ENCODE measurements at regions not wholly inside any gene's neighbourhood (a gene's known extent, or its start where the extent isn't known, plus 50 kb on each side); places are given as distances from the start of the nearest gene placed in this dataset.
"Not testable (repeated sequence)": the region's sequence is repeated elsewhere in the genome, so short reads cannot be mapped to it uniquely, and the experiment has no call there.

DNA sequence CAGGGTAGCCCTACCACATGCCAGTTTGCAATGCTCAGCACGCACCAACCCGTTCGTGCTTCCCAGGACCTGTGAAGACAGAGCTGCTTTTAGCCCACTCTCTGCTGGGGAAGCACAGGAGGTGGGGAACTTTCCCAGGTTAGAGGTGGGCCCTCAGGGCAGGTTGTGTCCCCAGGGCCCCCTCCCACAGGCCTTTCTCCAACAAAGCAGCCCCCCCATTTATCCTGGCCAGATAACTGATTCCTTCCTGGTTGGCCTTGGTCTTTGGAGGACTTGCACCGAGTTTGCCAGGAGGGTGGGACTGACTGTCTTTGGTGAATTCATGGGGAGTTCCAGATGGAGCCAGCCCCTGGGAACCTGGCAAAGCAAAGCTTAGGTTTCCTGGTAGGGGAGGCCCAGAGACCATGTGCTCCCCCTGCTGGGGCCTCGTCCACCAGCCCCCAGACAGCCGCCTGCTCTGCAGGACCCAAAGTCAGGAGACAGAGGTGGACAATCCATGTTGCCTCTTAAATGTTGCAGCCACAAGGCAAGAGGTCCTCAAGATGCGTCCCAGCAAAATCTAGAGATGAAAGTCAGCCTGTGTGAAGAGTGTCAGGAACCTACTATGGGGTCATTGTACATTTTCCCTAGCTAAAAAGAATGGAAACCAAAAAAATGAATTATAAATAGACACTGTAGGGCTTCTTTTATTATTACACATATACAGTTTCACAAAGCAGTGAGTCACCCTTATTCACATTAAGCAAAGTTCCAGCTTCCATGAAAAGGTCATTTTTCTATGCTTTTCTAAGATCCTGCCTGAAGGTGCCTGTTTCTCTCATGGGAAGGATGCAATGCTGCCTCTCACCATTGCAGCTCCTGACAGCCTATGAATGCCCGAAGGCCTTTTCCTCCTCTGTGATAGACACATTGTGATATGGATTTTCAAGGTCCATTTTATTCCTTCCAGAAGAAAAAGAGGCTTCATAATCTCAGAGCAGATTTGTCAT lies 497.8 kb downstream of the PREX1 start:
- ATAC-seq (no peak), DNase-seq (peak; percentile 7)

DNA sequence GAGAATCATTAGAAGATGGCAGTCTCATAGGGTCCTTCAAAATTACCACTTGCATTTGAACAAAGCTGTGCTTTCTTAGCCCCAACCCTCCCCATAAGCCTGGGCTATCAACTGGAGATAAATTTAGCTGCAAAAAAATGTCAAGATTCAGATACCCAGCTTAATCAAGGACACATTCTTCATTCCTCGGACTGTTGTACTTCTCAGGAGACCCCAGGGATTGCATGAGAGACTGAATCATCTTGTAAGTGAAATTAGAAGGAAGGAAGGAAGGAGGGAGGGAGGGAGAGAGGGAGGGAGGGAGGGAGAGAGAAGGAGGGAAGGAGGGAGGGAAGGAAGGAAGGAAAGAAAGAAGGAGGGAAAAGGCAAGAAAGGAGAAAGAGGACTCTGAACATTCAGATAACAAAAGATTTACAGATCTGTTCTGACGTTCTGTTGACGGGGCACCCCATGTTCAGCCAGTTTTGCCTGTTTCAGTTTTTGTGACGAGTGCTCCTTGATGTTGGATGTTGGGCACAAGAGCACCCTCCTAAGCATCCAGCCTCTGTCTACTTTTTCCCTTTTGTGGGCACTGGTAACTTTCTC lies 498.7 kb downstream of the PREX1 start:
- ATAC-seq = no peak

DNA sequence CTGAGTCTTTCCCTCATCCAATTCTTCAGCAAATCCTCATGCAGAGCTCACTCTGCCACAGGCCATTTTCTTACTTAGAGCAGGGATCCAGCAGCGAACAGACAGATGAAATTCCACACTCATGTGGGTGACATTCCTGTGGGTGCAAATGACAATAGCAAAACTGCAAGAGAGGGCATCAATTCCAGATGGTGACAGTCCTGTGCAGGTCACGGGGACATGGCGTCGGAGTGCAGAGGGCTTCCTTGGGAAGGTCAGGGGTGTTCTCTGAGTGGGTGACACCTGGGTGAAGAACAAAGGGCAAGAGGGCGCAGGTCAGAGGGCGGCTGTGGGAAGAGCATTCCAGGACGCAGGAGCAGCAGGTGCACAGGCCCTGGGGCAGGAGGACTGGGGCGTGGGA lies 500.0 kb downstream of the PREX1 start:
- not testable (repeated sequence) for DNase-seq

More for the DNA sequence above, 498.7 kb downstream of the PREX1 start:
- no peak for DNase-seq

DNA sequence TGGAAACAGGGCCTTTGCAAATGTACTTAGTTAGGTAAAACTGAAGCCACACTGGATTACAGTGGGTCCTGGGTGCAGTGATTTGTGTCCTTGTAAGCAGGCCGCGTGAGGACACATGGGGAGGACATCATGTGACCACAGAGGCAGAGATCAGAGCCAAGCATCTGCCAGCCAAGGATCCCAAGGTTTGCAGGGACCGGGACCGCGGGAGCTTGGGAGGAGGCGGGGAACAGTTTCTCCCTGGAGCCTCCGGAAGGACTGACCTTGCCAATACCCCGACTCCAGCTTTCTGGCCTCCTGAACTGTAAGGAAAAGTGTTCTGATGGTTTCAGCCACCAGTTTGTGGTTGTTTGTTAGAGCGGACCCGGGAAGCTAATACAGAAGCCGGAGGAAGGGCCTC lies 500.9 kb downstream of the PREX1 start:
- ATAC-seq = no peak
- DNase-seq = no peak

More for the DNA sequence above, 500.0 kb downstream of the PREX1 start:
- ATAC-seq = not testable (repeated sequence)

DNA sequence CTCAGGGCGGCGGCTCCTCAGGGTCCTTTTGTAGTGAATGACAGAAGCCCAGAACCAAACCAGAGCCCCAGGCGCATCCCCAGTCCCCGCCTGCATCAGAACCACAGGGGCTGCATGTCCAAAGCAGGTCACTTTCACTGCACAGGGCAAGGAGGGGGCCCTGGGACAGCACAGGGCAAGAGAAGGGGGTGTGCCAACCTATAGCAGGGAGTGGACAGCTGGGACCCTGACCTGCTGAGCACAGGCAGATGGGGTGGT lies 501.4 kb downstream of the PREX1 start:
- no peak for DNase-seq
- no peak for ATAC-seq

DNA sequence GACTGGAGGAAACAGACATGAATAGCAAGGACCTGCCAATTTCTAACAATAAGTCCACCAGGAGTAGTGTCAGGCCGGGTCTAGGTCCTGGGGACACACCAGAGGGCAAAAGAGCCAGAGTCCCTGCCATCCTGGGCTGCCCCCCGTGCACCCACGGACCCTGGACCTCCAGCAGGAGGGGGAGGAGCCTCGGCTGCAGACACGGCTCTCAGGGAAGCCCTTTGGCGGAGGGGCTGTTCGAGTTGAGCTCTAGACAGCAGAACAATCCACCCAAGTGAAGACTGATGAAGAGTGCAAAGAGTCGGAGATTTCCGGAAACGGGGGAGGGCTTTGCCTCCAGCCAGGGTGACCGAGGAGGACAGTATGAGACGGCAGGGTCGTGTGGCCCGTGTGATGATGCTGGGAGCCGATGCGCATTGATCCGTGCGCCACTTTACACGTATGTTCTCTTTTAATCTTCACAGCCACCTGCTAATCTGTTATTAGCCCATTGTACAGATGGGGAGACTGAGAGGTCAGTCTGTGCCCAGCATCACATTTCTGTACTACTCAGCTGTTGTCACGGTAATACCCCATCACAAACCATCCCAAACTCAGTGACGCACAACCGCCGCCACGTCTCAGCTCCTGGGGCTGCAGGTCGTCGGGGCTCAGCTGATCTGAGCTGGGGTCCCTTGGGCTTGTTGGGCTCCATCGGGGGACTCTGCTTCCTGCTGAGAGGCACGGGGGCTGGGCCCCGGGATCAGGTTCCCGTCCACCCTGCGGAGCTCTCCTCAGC lies 502.0 kb downstream of the PREX1 start:
- DNase-seq = no peak
- no peak for ATAC-seq

DNA sequence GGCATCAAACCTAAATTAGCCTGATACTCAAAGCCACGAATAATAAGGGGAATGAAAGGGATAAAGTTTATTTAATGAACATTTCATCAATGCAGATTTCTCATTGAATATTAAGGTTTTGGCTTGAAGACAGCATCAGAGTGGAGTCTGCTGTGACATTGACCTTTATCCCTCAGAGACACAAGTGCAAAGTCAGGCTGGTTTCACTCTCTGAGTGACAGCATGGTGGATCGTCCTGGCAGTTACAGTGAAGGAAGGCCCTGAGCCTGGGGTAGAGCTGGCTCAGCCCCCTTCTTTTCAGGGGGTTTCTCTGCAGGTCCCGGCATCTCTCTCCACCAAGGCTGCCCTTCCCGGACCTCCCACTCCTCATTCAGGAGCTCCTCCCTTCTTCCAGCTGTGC lies 503.1 kb downstream of the PREX1 start:
- ATAC-seq (no peak), DNase-seq (no peak)

DNA sequence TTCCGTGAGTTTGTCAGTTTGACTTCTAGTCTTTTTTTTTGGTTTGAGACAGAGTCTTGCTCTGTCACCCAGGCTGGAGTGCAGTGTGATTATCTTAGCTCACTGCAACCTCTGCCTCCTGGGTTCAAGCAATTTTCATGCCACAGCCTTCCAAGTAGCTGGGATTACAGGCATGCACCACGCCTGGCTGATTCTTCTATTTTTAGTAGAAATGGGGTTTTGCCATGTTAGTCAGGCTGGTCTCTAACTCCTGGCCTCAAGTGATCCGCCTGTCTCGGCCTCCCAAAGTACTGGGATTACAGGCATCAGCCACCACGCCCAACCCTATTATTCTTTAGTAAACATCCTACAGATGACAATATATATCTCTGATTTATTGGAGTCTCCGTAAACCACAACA lies 506.5 kb downstream of the PREX1 start:
- no peak for DNase-seq
- ATAC-seq = no peak

DNA sequence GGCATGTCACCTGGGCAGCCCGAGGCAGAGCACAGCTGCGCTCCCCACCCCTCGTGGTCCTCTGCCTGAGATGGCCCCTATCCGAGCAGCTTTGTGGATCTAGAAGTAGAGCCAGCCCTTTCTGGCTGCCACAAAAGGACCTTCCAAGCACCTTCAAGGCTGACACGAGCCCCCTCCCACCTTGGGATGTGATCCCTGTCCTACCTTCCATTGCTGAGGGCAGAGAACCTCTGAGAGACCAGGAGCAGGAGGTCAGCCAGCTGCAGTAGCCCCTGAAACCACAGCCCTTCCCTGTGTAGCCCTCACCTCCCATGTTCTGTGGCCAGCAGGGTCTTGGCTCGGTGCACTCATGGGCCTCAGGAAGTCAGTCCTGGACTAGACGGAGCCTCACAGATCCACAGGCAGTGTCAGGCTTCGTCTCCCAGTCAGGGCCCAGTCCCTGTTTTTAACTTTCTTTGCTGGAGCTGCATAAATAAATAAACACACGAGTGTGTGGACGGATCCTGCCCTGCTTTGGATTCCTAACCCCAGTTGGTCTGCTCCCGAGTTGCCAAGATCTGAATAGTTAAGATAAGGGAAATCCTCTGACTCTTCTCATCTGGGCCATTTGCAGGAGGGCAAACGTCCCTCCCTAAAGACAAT lies 507.7 kb downstream of the PREX1 start:
- ATAC-seq (no peak), DNase-seq (no peak)

DNA sequence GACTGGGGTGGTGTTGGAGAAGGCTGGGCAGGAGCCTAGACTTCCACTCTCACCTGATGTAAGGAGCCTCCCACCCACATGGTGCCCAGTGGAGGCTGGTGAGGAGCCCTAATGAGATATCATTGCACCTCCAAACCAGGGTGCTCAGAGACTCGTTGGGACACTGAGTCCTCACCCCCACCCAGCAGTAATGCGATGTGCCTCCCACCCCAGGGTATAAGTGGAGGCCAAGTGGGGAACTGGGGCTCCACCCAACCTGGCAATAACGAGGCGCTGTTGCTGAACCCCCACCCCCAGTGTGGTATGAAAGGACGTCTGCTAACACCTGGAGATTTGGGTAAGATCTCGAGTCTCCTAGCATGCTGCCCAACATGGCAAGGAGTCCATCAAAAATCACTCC lies 510.2 kb downstream of the PREX1 start:
- ATAC-seq (no peak), DNase-seq (no peak)

DNA sequence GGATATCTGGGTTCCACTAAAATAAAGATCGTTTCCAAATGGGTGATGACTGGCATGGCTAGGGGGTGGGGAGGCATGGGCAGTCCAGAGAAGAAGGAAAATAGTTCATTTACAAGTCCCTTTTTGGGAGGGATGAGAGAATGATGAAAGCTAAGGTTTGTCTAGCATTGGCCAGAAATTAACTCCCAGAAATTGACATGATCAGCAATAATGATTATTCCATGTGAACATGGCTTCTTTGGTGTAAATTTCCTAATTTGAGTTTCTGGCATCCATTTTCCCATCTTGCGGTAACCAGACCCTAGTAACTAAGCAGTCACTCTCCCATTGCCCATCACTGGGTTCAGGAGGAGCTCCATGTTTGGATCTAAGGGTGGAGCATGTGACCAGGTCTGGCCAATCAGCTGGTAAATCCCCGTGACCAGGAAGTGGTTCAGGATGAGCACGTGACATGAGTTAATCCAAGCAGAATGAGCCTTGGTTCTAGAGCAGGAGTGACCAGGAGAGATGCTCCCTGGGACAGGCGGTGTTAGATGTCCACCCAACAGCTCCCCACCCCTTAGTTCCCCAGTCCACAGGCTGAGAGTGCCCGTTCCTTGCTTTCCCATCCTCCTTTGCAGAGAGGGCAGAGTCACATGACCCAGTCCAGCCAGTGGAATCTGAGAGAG lies 512.7 kb downstream of the PREX1 start:
- ATAC-seq = no peak
- DNase-seq = no peak

DNA sequence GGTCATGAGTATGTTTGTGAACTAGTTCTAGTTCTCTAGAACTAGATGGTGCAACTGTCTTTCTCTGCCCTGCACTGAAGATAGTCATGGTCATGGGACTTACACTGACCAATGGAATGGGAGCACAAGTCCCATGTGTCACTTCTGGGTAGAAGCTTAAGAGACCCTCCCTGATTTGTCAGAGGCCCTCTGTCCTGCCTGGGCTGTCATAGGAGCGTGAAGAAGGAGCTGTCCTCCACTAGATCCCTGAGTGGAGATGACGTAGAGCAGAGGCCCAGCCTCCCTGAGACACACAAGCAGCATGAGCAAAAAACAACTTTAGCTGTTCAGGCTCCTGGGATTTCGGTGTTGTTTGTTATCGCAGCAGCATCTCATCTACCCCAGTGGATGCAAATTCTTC lies 514.5 kb downstream of the PREX1 start:
- no peak for ATAC-seq
- no peak for DNase-seq

DNA sequence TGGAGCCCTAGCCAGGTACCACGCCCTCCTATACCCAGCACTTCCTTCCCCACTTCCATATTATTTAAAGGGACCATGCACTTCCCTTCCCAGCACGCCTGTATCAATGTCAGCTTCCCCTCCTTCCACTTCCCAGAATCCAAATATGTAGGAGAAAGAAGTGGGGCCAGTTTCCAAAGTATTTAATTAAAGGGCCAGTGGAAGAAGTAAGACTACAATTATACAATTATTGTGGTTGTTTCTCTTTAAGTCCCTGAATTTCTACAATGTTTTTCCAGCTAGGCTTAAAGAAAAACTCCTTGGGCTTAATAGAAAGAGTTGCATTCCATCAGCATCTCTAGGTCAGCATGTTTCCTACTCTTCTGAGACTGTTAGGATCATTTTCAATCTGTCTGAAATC lies 515.8 kb downstream of the PREX1 start:
- ATAC-seq (no peak), DNase-seq (no peak)

DNA sequence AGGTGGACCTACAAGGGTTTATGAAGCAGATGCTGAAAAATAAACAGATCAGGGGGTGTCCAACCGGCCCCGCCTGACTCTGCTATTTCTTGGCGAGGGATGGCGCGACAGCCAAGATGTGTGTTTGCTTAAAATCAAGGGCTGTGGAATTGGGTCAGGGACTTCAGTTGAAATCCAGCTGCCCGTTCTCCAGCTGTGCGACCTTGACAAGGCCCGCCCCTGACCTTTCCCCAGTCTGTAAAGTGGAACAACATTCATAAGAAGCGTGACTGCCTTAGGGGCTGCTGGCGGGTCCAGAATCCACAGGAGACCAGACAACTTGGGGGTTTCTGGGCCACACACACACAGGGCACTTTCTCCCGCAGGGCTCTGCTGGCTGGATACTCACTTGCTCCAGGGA lies 517.5 kb downstream of the PREX1 start:
- ATAC-seq (no peak), DNase-seq (no peak)

DNA sequence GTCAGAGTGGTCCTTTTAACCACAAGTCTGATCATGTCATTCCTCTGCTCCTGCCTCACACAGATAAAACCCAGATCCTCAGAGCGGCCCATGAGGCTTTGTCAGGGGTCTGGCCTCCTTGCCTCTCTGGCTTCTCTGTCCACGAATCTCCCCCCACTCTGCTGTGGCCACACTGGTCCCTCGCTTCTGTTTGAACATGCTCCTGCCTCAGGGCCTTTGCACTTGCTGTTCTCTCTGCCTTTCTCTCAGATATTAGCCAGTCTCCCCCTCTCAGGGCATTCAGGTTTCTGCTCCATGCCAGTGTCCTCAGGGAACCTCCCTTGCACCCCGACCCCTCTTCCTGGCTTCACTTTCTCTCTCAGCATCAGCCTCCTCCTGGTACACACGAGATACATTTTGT lies 518.5 kb downstream of the PREX1 start:
- DNase-seq (no peak), ATAC-seq (no peak)

DNA sequence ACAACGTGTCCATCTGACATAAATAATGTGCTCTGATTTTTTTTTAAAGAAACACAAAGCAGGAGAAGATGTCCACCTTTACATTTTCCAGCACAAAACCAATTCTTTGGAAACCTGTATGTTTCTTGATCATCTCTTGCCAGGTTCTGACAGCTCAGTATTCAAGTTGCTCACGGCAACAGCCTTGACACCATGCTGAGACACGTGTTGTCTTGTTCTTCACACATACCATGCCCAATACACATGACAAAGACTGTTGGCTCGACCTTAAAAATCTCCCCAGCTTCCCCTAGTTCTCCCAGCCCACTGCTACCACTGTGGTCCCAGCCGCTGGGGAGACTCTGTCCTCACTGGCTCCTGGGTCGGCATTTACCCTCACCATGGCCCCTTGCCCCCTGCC lies 518.9 kb downstream of the PREX1 start:
- no peak for DNase-seq
- ATAC-seq = no peak

DNA sequence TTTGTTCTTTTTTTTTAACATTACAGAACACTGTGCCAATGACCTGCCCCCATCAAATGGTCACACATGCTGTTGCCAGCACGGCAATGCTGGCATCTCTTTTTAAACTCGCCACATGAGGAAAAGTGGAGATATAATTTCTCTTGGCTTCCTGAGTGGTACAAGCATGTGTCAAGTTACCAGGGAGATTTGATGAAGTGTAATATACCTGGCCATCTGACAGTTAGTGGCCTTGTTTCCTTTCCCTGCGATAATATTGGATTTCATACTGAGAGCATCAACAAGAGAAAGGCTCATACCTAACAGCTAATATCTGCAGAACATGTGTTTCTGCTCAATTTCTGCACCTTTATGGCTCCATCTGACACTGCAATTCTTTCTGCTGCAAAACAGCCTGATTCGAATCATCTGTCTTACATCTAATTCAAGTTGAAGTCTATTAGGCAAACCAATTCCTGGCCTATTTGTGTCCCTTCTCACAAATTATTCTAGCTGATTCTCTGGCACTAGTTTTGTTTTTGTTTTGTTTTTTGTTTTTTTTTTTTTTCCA lies 519.5 kb downstream of the PREX1 start:
- ATAC-seq = no peak

DNA sequence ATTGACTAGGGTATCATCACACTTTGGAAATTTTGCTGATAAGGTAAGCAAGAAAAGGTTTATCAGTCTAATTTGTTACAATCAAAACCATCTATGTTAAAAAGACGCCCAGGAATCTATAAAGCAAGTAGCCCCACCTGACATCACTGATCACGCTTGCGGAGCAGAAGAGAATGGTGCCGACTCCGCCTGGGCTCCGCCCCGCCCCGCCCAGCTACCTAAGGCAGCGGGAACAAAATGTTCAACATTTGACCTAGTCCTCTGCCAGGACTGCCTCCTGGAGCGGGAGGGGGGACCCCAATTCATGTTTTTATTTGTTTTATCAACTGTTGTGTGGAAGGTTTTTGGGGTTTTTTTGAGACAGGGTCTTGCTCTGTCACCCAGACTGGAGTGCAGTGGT lies 520.5 kb downstream of the PREX1 start:
- ATAC-seq = no peak

More for the DNA sequence above, 519.5 kb downstream of the PREX1 start:
- DNase-seq = no peak

DNA sequence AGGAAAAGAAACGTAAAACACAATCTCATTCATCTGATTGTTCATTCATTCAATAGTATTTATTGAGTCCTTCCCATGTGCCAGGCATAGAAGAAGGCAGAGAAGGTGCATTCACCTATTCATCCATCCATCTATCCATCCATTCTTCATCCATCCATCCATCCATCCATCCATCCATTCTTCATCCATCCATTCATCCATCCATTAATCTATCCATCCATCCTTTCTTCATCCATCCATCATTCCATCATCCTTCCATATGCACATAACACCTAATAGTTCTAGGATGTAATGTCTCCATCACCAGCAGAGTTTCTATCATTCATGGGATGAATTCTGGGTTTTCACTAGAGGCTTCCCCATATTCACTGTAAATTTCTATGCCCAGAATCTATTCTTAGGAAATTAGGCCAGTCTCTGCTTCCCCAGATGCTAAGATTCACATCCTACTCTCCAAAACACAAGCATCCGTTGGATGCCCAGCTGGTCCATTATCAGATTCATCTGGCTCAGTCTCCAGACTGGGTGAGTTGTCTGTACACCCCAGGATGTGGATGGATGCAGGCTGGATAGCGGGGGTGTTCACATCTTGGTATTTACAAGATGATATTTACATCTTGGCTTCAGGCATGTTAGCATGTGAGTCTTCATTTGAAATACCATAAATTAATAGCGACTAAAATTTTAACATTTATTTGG lies 517.7 kb upstream of the SULF2 start:
- DNase-seq (no peak), ATAC-seq (no peak)

More for the DNA sequence above, 520.5 kb downstream of the PREX1 start:
- no peak for DNase-seq

DNA sequence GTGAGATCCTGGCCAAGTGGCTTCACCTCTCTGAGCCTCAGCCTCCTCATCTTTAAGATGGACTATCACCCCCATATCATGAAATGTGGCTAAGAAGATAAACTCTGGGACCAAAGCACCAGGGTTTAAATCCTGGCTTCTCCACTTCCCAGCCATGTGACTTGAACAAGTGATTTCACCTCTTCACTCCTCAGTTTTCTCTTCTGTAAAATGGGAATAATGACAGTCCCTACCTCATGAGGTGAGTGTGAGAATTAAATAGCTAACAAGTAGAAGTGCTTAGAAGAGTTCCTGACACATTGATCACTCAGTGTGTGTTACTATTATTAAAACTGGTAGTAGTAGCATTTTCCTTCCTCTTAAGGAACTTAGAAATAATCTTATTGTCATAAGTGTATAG lies 516.9 kb upstream of the SULF2 start:
- ATAC-seq (no peak), DNase-seq (no peak)

DNA sequence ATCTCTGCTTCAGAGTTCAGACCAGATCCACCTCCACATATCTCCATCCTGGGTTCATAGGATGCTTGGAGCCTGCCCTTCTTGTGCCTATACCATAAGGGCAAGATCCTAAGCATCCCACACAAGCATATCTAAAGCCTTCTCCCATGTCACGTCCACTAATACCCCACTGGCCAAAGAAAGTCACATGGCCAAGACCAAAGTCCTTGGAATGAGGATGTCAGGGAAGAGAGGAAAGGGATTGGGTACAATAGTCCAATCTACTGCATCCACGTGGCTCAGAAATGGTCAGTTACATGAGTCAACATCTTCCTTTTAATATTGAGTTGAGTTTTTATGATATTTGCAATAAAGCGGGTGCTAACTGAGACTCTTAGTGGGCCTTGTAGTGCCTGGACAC lies 515.9 kb upstream of the SULF2 start:
- no peak for DNase-seq
- ATAC-seq = no peak
